WTC11 (cell line): ENCODE measurements at regions not wholly inside any gene's neighbourhood (a gene's known extent, or its start where the extent isn't known, plus 50 kb on each side); places are given as distances from the start of the nearest gene placed in this dataset.

ENCODE experiments used
- ATAC-seq: fragments of 200-7000 bp; cut with Tn5 transposase; 2 replicates; pipeline ENCODE4 v1.10.0; 2021; ENCODE audit warnings: mild to moderate bottlenecking, moderate library complexity
- CTCF ChIA-PET: fragments of 300-600 bp; sonication (Branson Sonifier 250); formaldehyde crosslinking; loops from one replicate; lab custom pipeline; 2021; ENCODE audit warnings: antibody characterized with exemption; lab: Charles Lee
- POLR2A ChIA-PET: fragments of 350-600 bp; sonication (Branson Sonifier 250); formaldehyde crosslinking; loops from one replicate; lab custom pipeline; 2021; ENCODE audit warnings: antibody characterized with exemption; lab: Charles Lee
- DNase-seq: peaks from one replicate; pipeline ENCODE4 v3.0.0; 2021; ENCODE audit warnings: low spot score
- H3K27ac Mint-ChIP-seq: 2 replicates; pipeline ENCODE4 v1.8.0; 2021; ENCODE audit warnings: mixed read lengths
- H3K27me3 Mint-ChIP-seq: 2 replicates; pipeline ENCODE4 v1.8.0; 2021; ENCODE audit warnings: low read depth, mild to moderate bottlenecking, moderate library complexity, mixed read lengths
- H3K36me3 Mint-ChIP-seq: 2 replicates; pipeline ENCODE4 v1.8.0; 2021; ENCODE audit warnings: mixed read lengths
- H3K4me1 Mint-ChIP-seq: 2 replicates; pipeline ENCODE4 v1.8.0; 2022; ENCODE audit warnings: mixed read lengths
- H3K4me3 Mint-ChIP-seq: 2 replicates; pipeline ENCODE4 v1.8.0; 2021; ENCODE audit warnings: mild to moderate bottlenecking, moderate library complexity, mixed read lengths
- H3K9me3 Mint-ChIP-seq: 2 replicates; pipeline ENCODE4 v1.8.0; 2021; ENCODE audit warnings: mixed read lengths
- ATF1 ChIP-seq: sonication (generic); formaldehyde crosslinking; IDR thresholded peaks from 2 replicates; pipeline ENCODE4 v1.8.1; 2023; ENCODE audit warnings: mild to moderate bottlenecking, moderate library complexity, missing genetic modification reagents
- EMX1 ChIP-seq: fragments of 250-450 bp; sonication (Bioruptor Pico); IDR thresholded peaks from 2 replicates; pipeline ENCODE4 v1.8.0; 2021; ENCODE audit warnings: mild to moderate bottlenecking
- FOXK1 ChIP-seq: sonication (generic); formaldehyde crosslinking; IDR thresholded peaks from 2 replicates; pipeline ENCODE4 v1.8.0; 2022; ENCODE audit warnings: mild to moderate bottlenecking, moderate library complexity, missing genetic modification reagents
- JAZF1 ChIP-seq: fragments of 250-450 bp; sonication (Bioruptor Pico); IDR thresholded peaks from 2 replicates; pipeline ENCODE4 v1.9.0; 2021; ENCODE audit warnings: moderate library complexity, mild to moderate bottlenecking, inconsistent platforms
- NFATC4 ChIP-seq: fragments of 250-450 bp; sonication (Bioruptor Pico); IDR thresholded peaks from 2 replicates; pipeline ENCODE4 v1.9.0; 2021; ENCODE audit warnings: mild to moderate bottlenecking
- NR3C1 ChIP-seq: sonication (generic); formaldehyde crosslinking; conservative IDR thresholded peaks from 2 replicates; pipeline ENCODE4 v1.8.1; 2023; ENCODE audit warnings: low read depth, mild to moderate bottlenecking, missing genetic modification reagents
- PRRX2 ChIP-seq: fragments of 250-450 bp; sonication (Bioruptor Pico); IDR thresholded peaks from 2 replicates; pipeline ENCODE4 v1.8.0; 2021; ENCODE audit warnings: mild to moderate bottlenecking
- RORB ChIP-seq: fragments of 250-450 bp; sonication (Bioruptor Pico); IDR thresholded peaks from 2 replicates; pipeline ENCODE4 v1.9.0; 2021; ENCODE audit warnings: mild to moderate bottlenecking
- TP53 ChIP-seq: sonication (generic); formaldehyde crosslinking; IDR thresholded peaks from 2 replicates; pipeline ENCODE4 v1.8.1; 2023; ENCODE audit warnings: mild to moderate bottlenecking, missing genetic modification reagents
- ZNF138 ChIP-seq: sonication (generic); formaldehyde crosslinking; conservative IDR thresholded peaks from 2 replicates; pipeline ENCODE4 v1.8.1; 2022; ENCODE audit warnings: mild to moderate bottlenecking, moderate library complexity, missing genetic modification reagents
- TF ChIP-seq, protein P1 (sequence below): sonication (generic); formaldehyde crosslinking; IDR thresholded peaks from 2 replicates; pipeline ENCODE4 v1.8.1; 2022; ENCODE audit warnings: mild to moderate bottlenecking, moderate library complexity, missing genetic modification reagents
- TF ChIP-seq, protein P2 (sequence below): sonication (generic); formaldehyde crosslinking; IDR thresholded peaks from 2 replicates; pipeline ENCODE4 v1.8.1; 2023; ENCODE audit warnings: mild to moderate bottlenecking, missing genetic modification reagents
- TF ChIP-seq, protein P3 (sequence below): sonication (generic); formaldehyde crosslinking; IDR thresholded peaks from 2 replicates; pipeline ENCODE4 v1.8.1; 2023; ENCODE audit warnings: mild to moderate bottlenecking, missing genetic modification reagents, borderline replicate concordance
- TF ChIP-seq, protein P4 (sequence below): fragments of 250-450 bp; sonication (Bioruptor Pico); IDR thresholded peaks from 2 replicates; pipeline ENCODE4 v2.1.2; 2022; ENCODE audit warnings: mild to moderate bottlenecking, moderate library complexity
- TF ChIP-seq, protein P5 (sequence below): sonication (generic); formaldehyde crosslinking; IDR thresholded peaks from 2 replicates; pipeline ENCODE4 v1.8.0; 2022; ENCODE audit warnings: mild to moderate bottlenecking, missing genetic modification reagents
- TF ChIP-seq, protein P6 (sequence below): sonication (generic); formaldehyde crosslinking; conservative IDR thresholded peaks from 2 replicates; pipeline ENCODE4 v1.8.1; 2023; ENCODE audit warnings: mild to moderate bottlenecking, low read depth, missing genetic modification reagents, moderate library complexity
- TF ChIP-seq, protein P7 (sequence below): sonication (generic); formaldehyde crosslinking; IDR thresholded peaks from 2 replicates; pipeline ENCODE4 v1.8.1; 2023; ENCODE audit warnings: mild to moderate bottlenecking, missing genetic modification reagents
- TF ChIP-seq, protein P8 (sequence below): sonication (generic); formaldehyde crosslinking; IDR thresholded peaks from 2 replicates; pipeline ENCODE4 v1.8.1; 2022; ENCODE audit warnings: mild to moderate bottlenecking, missing genetic modification reagents, moderate library complexity, borderline replicate concordance

DNA sequence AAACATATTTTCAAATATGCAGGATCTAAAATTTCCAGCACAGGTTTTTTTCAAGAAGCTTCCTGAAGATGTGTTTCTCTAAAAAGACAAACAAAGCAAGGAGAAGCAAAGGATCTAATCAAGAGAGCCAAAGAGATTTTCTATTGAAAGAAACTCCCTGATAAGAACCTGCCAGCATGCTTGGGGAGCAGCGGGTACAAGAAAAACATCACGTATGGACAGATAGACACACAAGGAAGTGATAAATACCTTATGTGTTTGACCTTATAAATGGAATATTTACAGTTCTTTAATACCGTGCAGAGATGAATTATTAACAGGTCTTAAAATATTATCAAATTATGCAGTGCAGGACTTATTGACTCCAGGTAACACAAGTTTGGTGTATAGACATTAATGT lies 562.1 kb downstream of the DACH1 start (continued):
- TF ChIP-seq, protein P1, sequence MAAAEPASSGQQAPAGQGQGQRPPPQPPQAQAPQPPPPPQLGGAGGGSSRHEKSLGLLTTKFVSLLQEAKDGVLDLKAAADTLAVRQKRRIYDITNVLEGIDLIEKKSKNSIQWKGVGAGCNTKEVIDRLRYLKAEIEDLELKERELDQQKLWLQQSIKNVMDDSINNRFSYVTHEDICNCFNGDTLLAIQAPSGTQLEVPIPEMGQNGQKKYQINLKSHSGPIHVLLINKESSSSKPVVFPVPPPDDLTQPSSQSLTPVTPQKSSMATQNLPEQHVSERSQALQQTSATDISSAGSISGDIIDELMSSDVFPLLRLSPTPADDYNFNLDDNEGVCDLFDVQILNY (CRISPR knock-in tag), result no peak
- TF ChIP-seq, protein P2, sequence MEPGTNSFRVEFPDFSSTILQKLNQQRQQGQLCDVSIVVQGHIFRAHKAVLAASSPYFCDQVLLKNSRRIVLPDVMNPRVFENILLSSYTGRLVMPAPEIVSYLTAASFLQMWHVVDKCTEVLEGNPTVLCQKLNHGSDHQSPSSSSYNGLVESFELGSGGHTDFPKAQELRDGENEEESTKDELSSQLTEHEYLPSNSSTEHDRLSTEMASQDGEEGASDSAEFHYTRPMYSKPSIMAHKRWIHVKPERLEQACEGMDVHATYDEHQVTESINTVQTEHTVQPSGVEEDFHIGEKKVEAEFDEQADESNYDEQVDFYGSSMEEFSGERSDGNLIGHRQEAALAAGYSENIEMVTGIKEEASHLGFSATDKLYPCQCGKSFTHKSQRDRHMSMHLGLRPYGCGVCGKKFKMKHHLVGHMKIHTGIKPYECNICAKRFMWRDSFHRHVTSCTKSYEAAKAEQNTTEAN (CRISPR knock-in tag), result no peak
- TF ChIP-seq, protein P3, sequence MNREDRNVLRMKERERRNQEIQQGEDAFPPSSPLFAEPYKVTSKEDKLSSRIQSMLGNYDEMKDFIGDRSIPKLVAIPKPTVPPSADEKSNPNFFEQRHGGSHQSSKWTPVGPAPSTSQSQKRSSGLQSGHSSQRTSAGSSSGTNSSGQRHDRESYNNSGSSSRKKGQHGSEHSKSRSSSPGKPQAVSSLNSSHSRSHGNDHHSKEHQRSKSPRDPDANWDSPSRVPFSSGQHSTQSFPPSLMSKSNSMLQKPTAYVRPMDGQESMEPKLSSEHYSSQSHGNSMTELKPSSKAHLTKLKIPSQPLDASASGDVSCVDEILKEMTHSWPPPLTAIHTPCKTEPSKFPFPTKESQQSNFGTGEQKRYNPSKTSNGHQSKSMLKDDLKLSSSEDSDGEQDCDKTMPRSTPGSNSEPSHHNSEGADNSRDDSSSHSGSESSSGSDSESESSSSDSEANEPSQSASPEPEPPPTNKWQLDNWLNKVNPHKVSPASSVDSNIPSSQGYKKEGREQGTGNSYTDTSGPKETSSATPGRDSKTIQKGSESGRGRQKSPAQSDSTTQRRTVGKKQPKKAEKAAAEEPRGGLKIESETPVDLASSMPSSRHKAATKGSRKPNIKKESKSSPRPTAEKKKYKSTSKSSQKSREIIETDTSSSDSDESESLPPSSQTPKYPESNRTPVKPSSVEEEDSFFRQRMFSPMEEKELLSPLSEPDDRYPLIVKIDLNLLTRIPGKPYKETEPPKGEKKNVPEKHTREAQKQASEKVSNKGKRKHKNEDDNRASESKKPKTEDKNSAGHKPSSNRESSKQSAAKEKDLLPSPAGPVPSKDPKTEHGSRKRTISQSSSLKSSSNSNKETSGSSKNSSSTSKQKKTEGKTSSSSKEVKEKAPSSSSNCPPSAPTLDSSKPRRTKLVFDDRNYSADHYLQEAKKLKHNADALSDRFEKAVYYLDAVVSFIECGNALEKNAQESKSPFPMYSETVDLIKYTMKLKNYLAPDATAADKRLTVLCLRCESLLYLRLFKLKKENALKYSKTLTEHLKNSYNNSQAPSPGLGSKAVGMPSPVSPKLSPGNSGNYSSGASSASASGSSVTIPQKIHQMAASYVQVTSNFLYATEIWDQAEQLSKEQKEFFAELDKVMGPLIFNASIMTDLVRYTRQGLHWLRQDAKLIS (CRISPR knock-in tag), result no peak
- no peak for TF ChIP-seq ATF1 (CRISPR knock-in tag)
- TF ChIP-seq FOXK1, result no peak
- TF ChIP-seq NR3C1 (CRISPR knock-in tag), result no peak
- TF ChIP-seq, protein P4, sequence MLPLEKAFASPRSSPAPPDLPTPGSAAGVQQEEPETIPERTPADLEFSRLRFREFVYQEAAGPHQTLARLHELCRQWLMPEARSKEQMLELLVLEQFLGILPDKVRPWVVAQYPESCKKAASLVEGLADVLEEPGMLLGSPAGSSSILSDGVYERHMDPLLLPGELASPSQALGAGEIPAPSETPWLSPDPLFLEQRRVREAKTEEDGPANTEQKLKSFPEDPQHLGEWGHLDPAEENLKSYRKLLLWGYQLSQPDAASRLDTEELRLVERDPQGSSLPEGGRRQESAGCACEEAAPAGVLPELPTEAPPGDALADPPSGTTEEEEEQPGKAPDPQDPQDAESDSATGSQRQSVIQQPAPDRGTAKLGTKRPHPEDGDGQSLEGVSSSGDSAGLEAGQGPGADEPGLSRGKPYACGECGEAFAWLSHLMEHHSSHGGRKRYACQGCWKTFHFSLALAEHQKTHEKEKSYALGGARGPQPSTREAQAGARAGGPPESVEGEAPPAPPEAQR (CRISPR knock-in tag), result no peak
- TF ChIP-seq TP53, result no peak
- TF ChIP-seq, all 79 proteins: peak for 0

DNA sequence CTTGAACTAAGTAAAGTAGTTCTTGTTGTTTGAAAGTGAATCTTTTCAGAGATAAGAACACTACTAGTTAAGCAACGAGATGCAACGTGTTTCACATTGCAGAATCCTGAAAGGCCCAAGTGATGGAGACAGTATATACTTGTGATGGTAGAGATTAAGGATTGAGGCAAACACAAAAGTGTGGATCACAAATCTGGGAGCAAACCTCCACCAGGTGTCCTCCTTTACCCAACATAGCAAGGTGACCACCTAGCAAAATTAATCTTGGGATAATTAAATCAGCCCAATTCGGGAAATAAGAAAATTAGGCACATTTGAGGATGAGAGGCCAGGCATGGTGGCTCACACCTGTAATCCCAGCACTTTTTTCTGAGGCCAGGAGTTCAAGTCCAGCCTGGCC lies 563.9 kb downstream of the DACH1 start:
- H3K4me3 Mint-ChIP-seq, result no peak overlapping the region
- TF ChIP-seq PRRX2 (CRISPR knock-in tag), result no peak
- TF ChIP-seq JAZF1 (CRISPR knock-in tag), result no peak
- no peak for TF ChIP-seq EMX1
- no peak for TF ChIP-seq RORB (CRISPR knock-in tag)
- TF ChIP-seq, protein P5, sequence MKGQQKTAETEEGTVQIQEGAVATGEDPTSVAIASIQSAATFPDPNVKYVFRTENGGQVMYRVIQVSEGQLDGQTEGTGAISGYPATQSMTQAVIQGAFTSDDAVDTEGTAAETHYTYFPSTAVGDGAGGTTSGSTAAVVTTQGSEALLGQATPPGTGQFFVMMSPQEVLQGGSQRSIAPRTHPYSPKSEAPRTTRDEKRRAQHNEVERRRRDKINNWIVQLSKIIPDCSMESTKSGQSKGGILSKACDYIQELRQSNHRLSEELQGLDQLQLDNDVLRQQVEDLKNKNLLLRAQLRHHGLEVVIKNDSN, result no peak
- TF ChIP-seq, protein P6, sequence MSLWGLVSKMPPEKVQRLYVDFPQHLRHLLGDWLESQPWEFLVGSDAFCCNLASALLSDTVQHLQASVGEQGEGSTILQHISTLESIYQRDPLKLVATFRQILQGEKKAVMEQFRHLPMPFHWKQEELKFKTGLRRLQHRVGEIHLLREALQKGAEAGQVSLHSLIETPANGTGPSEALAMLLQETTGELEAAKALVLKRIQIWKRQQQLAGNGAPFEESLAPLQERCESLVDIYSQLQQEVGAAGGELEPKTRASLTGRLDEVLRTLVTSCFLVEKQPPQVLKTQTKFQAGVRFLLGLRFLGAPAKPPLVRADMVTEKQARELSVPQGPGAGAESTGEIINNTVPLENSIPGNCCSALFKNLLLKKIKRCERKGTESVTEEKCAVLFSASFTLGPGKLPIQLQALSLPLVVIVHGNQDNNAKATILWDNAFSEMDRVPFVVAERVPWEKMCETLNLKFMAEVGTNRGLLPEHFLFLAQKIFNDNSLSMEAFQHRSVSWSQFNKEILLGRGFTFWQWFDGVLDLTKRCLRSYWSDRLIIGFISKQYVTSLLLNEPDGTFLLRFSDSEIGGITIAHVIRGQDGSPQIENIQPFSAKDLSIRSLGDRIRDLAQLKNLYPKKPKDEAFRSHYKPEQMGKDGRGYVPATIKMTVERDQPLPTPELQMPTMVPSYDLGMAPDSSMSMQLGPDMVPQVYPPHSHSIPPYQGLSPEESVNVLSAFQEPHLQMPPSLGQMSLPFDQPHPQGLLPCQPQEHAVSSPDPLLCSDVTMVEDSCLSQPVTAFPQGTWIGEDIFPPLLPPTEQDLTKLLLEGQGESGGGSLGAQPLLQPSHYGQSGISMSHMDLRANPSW (CRISPR knock-in tag), result no peak
- no peak for TF ChIP-seq NFATC4
- TF ChIP-seq, protein P7, sequence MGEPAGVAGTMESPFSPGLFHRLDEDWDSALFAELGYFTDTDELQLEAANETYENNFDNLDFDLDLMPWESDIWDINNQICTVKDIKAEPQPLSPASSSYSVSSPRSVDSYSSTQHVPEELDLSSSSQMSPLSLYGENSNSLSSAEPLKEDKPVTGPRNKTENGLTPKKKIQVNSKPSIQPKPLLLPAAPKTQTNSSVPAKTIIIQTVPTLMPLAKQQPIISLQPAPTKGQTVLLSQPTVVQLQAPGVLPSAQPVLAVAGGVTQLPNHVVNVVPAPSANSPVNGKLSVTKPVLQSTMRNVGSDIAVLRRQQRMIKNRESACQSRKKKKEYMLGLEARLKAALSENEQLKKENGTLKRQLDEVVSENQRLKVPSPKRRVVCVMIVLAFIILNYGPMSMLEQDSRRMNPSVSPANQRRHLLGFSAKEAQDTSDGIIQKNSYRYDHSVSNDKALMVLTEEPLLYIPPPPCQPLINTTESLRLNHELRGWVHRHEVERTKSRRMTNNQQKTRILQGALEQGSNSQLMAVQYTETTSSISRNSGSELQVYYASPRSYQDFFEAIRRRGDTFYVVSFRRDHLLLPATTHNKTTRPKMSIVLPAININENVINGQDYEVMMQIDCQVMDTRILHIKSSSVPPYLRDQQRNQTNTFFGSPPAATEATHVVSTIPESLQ (CRISPR knock-in tag), result no peak
- TF ChIP-seq, protein P1 (CRISPR knock-in tag), result no peak
- TF ChIP-seq ZNF138 (CRISPR knock-in tag), result no peak
- TF ChIP-seq, protein P8, sequence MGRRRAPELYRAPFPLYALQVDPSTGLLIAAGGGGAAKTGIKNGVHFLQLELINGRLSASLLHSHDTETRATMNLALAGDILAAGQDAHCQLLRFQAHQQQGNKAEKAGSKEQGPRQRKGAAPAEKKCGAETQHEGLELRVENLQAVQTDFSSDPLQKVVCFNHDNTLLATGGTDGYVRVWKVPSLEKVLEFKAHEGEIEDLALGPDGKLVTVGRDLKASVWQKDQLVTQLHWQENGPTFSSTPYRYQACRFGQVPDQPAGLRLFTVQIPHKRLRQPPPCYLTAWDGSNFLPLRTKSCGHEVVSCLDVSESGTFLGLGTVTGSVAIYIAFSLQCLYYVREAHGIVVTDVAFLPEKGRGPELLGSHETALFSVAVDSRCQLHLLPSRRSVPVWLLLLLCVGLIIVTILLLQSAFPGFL (CRISPR knock-in tag), result no peak
- no peak for TF ChIP-seq FOXK1

More for the DNA sequence above, 563.9 kb downstream of the DACH1 start:
- CTCF ChIA-PET, result interaction anchor here (0.7 to 1.0 kb wide), 2 partner anchors 17 to 62 kb away, joined by 3 read pairs; no protein-coding TSS in a partner anchor
- DNase-seq (no peak), ATAC-seq (peak; percentile 67; the same call in 1 of the 2 replicates)
- peaks cover 7% of the 10 kb centered on the region for H3K4me1 Mint-ChIP-seq
- no peaks in the 10 kb centered on the region for H3K36me3 Mint-ChIP-seq
- peaks cover 4% of the 10 kb centered on the region; the same call in 1 of the 2 replicates for H3K9me3 Mint-ChIP-seq
- POLR2A ChIA-PET, result no interaction called here
- H3K27ac Mint-ChIP-seq, result no peak overlapping the region
- no peaks in the 10 kb centered on the region for H3K27me3 Mint-ChIP-seq
